Thyroid gland (tissue), 4 donors: ENCODE measurements at regions not wholly inside any gene's neighbourhood (a gene's known extent, or its start where the extent isn't known, plus 50 kb on each side); places are given as distances from the start of the nearest gene placed in this dataset.

Source experiments
- DNase-seq, 2 donors: peaks; one replicate each; pipeline ENCODE4 v3.0.0-alpha.2; 2019
- H3K27ac ChIP-seq, 3 donors: fragments of 200-600 bp; sonication (generic); 1 replicate in 2 of 3; 2 replicates in 1 of 3; pipeline ENCODE4 v1.5.1; 2016 to 2019; ENCODE audit warnings: mild to moderate bottlenecking in 1 of 3, moderate library complexity in 1 of 3
- H3K27me3 ChIP-seq: fragments of 200-600 bp; sonication (generic); one replicate; pipeline ENCODE4 v1.5.1; 2019
- H3K36me3 ChIP-seq, 2 donors: fragments of 200-600 bp; sonication (generic); one replicate each; pipeline ENCODE4 v1.5.1; 2016 to 2019
- H3K4me1 ChIP-seq, 2 donors: fragments of 200-600 bp; sonication (generic); one replicate each; pipeline ENCODE4 v1.5.1; 2017 to 2019
- H3K4me3 ChIP-seq, 3 donors: fragments of 200-600 bp; sonication (generic); replicated peaks in 1 of 3; 1 replicate in 2 of 3; 2 replicates in 1 of 3; pipeline ENCODE4 v1.5.1; 2016; ENCODE audit warnings: mild to moderate bottlenecking in 1 of 3
- H3K9me3 ChIP-seq: fragments of 200-600 bp; sonication (generic); one replicate; pipeline ENCODE4 v1.5.1; 2017
- CTCF ChIP-seq, 6 experiments: fragments of 200-600 bp in 3 of 6; fragments of 450-650 bp in 3 of 6; sonication (generic) in 3 of 6; IDR thresholded peaks; one replicate each; pipeline ENCODE4 v1.5.1; 2016 to 2019; ENCODE audit warnings: antibody characterized with exemption in 6 of 6, mild to moderate bottlenecking in 2 of 6, inconsistent platforms in 1 of 6, moderate library complexity in 1 of 6
- POLR2A ChIP-seq, 2 donors: fragments of 450-650 bp; IDR thresholded peaks; one replicate each; pipeline ENCODE4 v1.6.1; 2017; ENCODE audit warnings: antibody characterized with exemption in 2 of 2, mild to moderate bottlenecking in 2 of 2, moderate library complexity in 1 of 2
- WGBS, 2 donors: methylation state at CpG; one replicate each; pipeline ENCODE4 v1.1.5; 2017; 5-methylcytosine and 5-hydroxymethylcytosine counted together
- intact Hi-C: fragments of 100-400 bp; cut with DNase I; formaldehyde crosslinking; loops from one replicate; pipeline ENCODE4 v1.15.1; 2023

- no peak overlapping the region for H3K4me3 ChIP-seq
- intact Hi-C loops, result no loop called here
- no peaks in the 10 kb centered on the region for H3K9me3 ChIP-seq
- TF ChIP-seq CTCF (IDR thresholded peaks at IDR 0.05) (no peak), POLR2A (IDR thresholded peaks at IDR 0.05) (no peak)
- H3K4me1 ChIP-seq, result no peaks in the 10 kb centered on the region
- H3K36me3 ChIP-seq, result no peaks in the 10 kb centered on the region
- no peak overlapping the region for H3K27ac ChIP-seq
- 69 to 72% methylated on average over 3 of the region's 3 CpGs for WGBS, 2 donors
- no peaks in the 10 kb centered on the region for H3K27me3 ChIP-seq
- no peak for DNase-seq
These were observed 472.0 kb upstream of the PAPPA start for GRCh38 chr9:115681585-115681984.

GRCh38 chr9:115686069-115686468 lies 467.5 kb upstream of the PAPPA start:
- Histone ChIP-seq H3K27me3 (no peaks in the 10 kb centered on the region), H3K4me1 (no peaks in the 10 kb centered on the region), H3K36me3 (no peaks in the 10 kb centered on the region), H3K27ac (no peak overlapping the region), H3K4me3 (no peak overlapping the region), H3K9me3 (no peaks in the 10 kb centered on the region)
- 77 to 85% methylated on average over 1 of the region's 1 CpG for WGBS, 2 donors
- DNase-seq, result no peak
- intact Hi-C loops, result no loop called here
- TF ChIP-seq POLR2A (IDR thresholded peaks at IDR 0.05), result no peak
- no peak for TF ChIP-seq CTCF (IDR thresholded peaks at IDR 0.05)

GRCh38 chr9:115687356-115687755 lies 466.2 kb upstream of the PAPPA start:
- intact Hi-C loops, result no loop called here

GRCh38 chr9:115689331-115689730 lies 464.3 kb upstream of the PAPPA start:
- Histone ChIP-seq H3K4me3 (no peak overlapping the region), H3K27me3 (no peaks in the 10 kb centered on the region), H3K36me3 (no peaks in the 10 kb centered on the region), H3K4me1 (no peaks in the 10 kb centered on the region), H3K9me3 (no peaks in the 10 kb centered on the region), H3K27ac (no peak overlapping the region)
- no peak for DNase-seq
- TF ChIP-seq POLR2A (IDR thresholded peaks at IDR 0.05) (no peak), CTCF (IDR thresholded peaks at IDR 0.05) (no peak)
- intact Hi-C loops, result no loop called here
- 63 to 67% methylated on average over 1 of the region's 1 CpG for WGBS, 2 donors

More at GRCh38 chr9:115687356-115687755, 466.2 kb upstream of the PAPPA start:
- TF ChIP-seq CTCF (IDR thresholded peaks at IDR 0.05), result no peak
- TF ChIP-seq POLR2A (IDR thresholded peaks at IDR 0.05), result no peak
- Histone ChIP-seq H3K27ac (no peak overlapping the region), H3K36me3 (no peaks in the 10 kb centered on the region), H3K9me3 (no peaks in the 10 kb centered on the region), H3K27me3 (no peaks in the 10 kb centered on the region), H3K4me1 (no peaks in the 10 kb centered on the region), H3K4me3 (no peak overlapping the region)
- whole genome bisulfite sequencing, 2 donors, result 67 to 68% methylated on average over 3 of the region's 3 CpGs
- DNase-seq, result no peak

- 58 to 66% methylated on average over 5 of the region's 5 CpGs for WGBS, 2 donors
- H3K9me3 ChIP-seq, result no peaks in the 10 kb centered on the region
- TF ChIP-seq CTCF (IDR thresholded peaks at IDR 0.05) (no peak), POLR2A (IDR thresholded peaks at IDR 0.05) (no peak)
- no peak for DNase-seq
- H3K27me3 ChIP-seq, result no peaks in the 10 kb centered on the region
- intact Hi-C loops, result no loop called here
- no peaks in the 10 kb centered on the region for H3K4me1 ChIP-seq
- H3K27ac ChIP-seq, result no peak overlapping the region
- no peak overlapping the region for H3K4me3 ChIP-seq
- no peaks in the 10 kb centered on the region for H3K36me3 ChIP-seq
These were observed 462.6 kb upstream of the PAPPA start for GRCh38 chr9:115690786-115691496.
